ENCODE measurements at regions not wholly inside any gene's neighbourhood (a gene's known extent, or its start where the extent isn't known, plus 50 kb on each side); places are given as distances from the start of the nearest gene placed in this dataset.
"Not testable (repeated sequence)": the region's sequence is repeated elsewhere in the genome, so short reads cannot be mapped to it uniquely, and the experiment has no call there.

DNA sequence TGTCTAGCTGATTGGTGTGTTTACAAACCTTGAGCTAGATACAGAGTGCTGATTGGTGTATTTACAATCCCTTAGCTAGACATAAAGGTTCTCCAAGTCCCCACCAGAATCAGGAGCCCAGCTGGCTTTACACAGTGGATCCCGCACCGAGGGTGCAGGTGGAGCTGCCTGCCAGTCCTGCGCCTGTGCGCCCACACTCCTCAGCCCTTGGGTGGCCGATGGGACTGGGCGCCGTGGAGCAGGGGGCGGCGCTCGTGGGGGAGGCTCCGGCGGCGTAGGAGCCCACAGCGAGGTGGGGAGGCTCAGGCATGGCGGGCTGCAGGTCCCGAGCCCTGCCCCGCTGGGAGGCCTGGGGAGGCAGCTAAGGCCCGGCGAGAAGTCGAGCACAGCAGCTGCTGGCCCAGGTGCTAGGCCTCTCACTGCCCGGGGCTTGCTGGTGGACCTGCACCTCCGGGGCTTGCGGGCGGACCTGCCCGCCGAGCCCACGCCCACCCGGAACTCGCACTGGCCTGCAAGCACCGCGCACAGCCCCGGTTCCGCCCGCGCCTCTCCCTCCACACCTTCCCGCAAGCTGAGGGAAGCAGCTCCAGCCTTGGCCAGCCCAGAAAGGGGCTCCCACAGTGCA is 51.0 kb upstream of the CDYL start:
- ATAC-seq (ENCODE audit: low FRiP score); DNase-seq (ENCODE audit: low spot score): not testable (repeated sequence)

GRCh38 chr6:4724727-4725126 is 51.5 kb upstream of the CDYL start:
- not testable (repeated sequence) for ATAC-seq (ENCODE audit: low FRiP score); DNase-seq (ENCODE audit: low spot score)

DNA sequence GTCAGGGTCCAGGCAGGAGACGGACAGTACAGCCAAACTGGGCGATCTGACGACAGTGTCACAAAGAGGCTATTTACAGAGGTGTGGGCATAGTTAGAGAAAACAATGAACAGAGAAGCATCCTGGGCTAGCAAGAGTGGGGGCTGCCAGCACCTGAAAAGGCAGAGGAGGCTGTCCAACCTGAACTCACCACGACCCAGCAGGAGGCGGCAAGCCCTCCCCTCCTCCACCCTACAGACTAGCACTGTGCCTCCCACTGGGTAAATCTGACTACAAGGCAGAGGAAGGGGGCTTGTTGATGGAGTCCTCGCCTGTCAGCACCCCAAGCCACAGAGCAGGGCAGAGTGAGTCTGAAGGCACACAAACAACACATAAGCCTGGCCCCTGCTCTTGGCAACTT is 52.8 kb upstream of the CDYL start:
- TF ChIP-seq, protein P1, sequence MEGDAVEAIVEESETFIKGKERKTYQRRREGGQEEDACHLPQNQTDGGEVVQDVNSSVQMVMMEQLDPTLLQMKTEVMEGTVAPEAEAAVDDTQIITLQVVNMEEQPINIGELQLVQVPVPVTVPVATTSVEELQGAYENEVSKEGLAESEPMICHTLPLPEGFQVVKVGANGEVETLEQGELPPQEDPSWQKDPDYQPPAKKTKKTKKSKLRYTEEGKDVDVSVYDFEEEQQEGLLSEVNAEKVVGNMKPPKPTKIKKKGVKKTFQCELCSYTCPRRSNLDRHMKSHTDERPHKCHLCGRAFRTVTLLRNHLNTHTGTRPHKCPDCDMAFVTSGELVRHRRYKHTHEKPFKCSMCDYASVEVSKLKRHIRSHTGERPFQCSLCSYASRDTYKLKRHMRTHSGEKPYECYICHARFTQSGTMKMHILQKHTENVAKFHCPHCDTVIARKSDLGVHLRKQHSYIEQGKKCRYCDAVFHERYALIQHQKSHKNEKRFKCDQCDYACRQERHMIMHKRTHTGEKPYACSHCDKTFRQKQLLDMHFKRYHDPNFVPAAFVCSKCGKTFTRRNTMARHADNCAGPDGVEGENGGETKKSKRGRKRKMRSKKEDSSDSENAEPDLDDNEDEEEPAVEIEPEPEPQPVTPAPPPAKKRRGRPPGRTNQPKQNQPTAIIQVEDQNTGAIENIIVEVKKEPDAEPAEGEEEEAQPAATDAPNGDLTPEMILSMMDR (IDR thresholded peaks at IDR 0.05) = no peak
- DNase-seq (ENCODE audit: low spot score) (no peak), ATAC-seq (ENCODE audit: low FRiP score) (no peak)

DNA sequence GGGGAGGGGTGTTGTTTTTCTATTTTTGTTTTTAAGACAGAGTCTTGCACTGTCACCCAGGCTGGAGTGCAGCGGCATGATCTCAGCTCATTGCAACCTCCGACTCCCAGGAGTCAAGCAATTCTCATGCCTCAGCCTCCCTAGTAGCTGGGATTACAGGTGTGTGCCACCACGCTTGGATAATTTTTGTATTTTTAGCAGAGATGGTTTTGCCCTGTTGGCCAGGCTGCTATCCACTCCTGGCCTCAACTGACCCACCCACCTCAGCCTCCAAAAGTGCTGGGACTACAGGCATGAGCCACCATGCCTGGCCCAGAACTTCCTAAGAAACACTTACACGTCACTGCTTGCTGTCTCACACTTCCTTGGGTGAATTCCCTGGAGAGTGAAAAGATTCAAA is 54.8 kb upstream of the CDYL start:
- not testable (repeated sequence) for ATAC-seq (ENCODE audit: low FRiP score); DNase-seq (ENCODE audit: low spot score)

GRCh38 chr6:4719491-4719890 is 56.7 kb upstream of the CDYL start:
- no peak for DNase-seq (ENCODE audit: low spot score)
- TF ChIP-seq, protein P1 (IDR thresholded peaks at IDR 0.05) = no peak
- ATAC-seq (ENCODE audit: low FRiP score) = no peak

- TF ChIP-seq, protein P1 (IDR thresholded peaks at IDR 0.05) = no peak
- DNase-seq (ENCODE audit: low spot score) (no peak), ATAC-seq (ENCODE audit: low FRiP score) (no peak)
These were observed 58.3 kb upstream of the CDYL start for GRCh38 chr6:4717856-4718255.

- ATAC-seq (ENCODE audit: low FRiP score) (no peak), DNase-seq (ENCODE audit: low spot score) (no peak)
- TF ChIP-seq, protein P1 (IDR thresholded peaks at IDR 0.05) = no peak
These were observed 59.1 kb upstream of the CDYL start for GRCh38 chr6:4717124-4717523.

DNA sequence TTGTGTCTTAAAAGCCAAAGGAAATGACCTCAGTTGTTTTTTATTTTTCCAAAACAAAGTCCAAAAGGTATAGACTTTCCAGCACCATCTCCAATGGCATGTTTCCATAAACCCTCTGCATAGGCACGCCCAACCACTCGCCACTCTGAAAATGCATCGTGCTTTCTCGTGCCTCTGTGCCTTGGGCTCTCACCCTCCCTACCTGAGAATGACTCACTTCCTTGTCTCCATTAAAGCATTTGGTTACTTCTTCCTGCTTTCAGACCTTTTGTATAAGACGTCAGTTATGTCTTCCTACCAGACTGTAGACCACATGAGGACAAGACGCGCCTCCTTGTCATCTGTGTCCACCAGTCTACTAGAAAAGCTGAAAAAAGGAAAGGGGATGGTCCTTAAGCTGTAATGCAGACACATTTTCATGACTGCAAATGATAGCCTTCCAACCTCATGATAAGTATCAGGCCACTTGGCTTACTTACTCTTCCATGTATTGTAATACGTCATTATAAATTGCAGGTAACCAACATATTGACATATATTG is 61.2 kb upstream of the CDYL start:
- DNase-seq (ENCODE audit: low spot score) = no peak
- ATAC-seq (ENCODE audit: low FRiP score) = no peak
- TF ChIP-seq, protein P1 (IDR thresholded peaks at IDR 0.05) = no peak

DNA sequence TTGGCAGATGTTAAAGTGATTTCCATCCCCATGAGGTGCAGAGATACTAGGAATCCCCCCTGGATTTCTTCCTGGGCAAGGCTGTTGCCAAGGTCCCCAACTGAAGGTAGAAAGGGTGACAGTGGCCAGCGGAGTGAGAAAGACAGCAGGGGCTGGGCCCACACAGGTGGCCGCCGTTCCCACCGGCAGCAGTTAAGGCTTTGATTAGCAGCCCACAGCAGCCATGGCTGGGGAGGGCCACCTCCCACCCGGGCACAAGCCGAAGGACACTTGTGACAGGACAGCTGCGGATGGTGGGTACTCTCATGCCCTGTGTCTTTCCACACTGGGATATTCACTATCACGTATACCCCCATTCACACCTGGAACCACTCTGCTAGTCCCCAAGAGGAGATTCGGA is 63.9 kb upstream of the CDYL start:
- TF ChIP-seq, protein P1 (IDR thresholded peaks at IDR 0.05) = no peak

More for the DNA sequence above, 63.9 kb upstream of the CDYL start:
- ATAC-seq (ENCODE audit: low FRiP score) = no peak
- DNase-seq (ENCODE audit: low spot score) = no peak
